ENCODE measurements at regions not wholly inside any gene's neighbourhood (a gene's known extent, or its start where the extent isn't known, plus 50 kb on each side); places are given as distances from the start of the nearest gene placed in this dataset.

DNA sequence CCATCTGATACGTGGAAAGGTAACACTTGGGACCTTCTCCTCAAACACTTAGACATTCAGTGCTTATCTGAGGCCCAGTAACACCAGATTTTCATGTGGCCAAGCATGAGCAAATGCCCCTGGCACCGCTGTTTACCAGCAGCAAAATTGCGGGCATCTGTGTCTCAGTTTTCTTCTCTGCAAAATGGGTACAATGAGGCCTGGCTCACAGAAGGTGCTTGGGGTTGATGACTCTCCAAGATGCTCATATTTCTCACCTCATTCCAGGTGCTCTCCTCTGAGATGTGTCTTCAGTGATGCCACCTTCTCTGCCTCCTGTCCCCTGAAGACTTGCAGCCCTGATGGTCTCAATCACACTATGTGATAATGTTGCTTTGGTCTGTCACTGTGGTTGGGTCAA lies 321.7 kb downstream of the TSN start:
- no peak for TF ChIP-seq EZH2 (IDR thresholded peaks at IDR 0.05)
- TF ChIP-seq, protein P1, sequence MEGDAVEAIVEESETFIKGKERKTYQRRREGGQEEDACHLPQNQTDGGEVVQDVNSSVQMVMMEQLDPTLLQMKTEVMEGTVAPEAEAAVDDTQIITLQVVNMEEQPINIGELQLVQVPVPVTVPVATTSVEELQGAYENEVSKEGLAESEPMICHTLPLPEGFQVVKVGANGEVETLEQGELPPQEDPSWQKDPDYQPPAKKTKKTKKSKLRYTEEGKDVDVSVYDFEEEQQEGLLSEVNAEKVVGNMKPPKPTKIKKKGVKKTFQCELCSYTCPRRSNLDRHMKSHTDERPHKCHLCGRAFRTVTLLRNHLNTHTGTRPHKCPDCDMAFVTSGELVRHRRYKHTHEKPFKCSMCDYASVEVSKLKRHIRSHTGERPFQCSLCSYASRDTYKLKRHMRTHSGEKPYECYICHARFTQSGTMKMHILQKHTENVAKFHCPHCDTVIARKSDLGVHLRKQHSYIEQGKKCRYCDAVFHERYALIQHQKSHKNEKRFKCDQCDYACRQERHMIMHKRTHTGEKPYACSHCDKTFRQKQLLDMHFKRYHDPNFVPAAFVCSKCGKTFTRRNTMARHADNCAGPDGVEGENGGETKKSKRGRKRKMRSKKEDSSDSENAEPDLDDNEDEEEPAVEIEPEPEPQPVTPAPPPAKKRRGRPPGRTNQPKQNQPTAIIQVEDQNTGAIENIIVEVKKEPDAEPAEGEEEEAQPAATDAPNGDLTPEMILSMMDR (IDR thresholded peaks at IDR 0.05) = no peak
- TF ChIP-seq EZH2phosphoT487 (IDR thresholded peaks at IDR 0.05) = no peak

Data from neural progenitor cell (in vitro differentiated cells).